PFSK-1 (cell line): ENCODE measurements at regions not wholly inside any gene's neighbourhood (a gene's known extent, or its start where the extent isn't known, plus 50 kb on each side); places are given as distances from the start of the nearest gene placed in this dataset.

Source experiments
- FOXP2 ChIP-seq: optimal IDR thresholded peaks from 2 replicates; pipeline ENCODE3; 2011; ENCODE audit warnings: borderline replicate concordance, control low read depth, inconsistent platforms; ENCODE audit not compliant: insufficient read depth; ENCODE audit errors: extremely low read length, extremely low read depth
- POLR2AphosphoS5 ChIP-seq: IDR thresholded peaks from 2 replicates; pipeline ENCODE4 v1.6.1; 2012; ENCODE audit warnings: low read depth, mild to moderate bottlenecking, control low read depth, low read length, moderate library complexity
- REST ChIP-seq, 2 experiments: IDR thresholded peaks; 2 replicates each; pipeline versions ENCODE4 v1.6.1 to v1.8.0; 2011 to 2012; ENCODE audit warnings: low read depth in 2 of 2, low read length in 2 of 2, control low read depth in 1 of 2, inconsistent platforms in 1 of 2, mild to moderate bottlenecking in 1 of 2, moderate library complexity in 1 of 2; ENCODE audit not compliant: insufficient read depth in 1 of 2
- SIN3A ChIP-seq: IDR thresholded peaks from 2 replicates; pipeline ENCODE4 v1.6.1; 2012; ENCODE audit warnings: mild to moderate bottlenecking, low read length, moderate library complexity, borderline replicate concordance; ENCODE audit not compliant: insufficient read depth
- TAF1 ChIP-seq: IDR thresholded peaks from 2 replicates; pipeline ENCODE4 v1.6.1; 2012; ENCODE audit warnings: low read length, control low read depth, borderline replicate concordance; ENCODE audit not compliant: insufficient read depth

GRCh38 chrX:41026702-41027078 is 58.6 kb upstream of the USP9X start:
- no peak for TF ChIP-seq POLR2AphosphoS5
- TF ChIP-seq TAF1, result no peak
- no peak for TF ChIP-seq FOXP2
- TF ChIP-seq REST (IDR thresholded peaks at IDR 0.05; ENCODE audit: insufficient read depth in 1 of 2, low read depth in 2 of 2, low read length in 2 of 2), result no peak
- TF ChIP-seq SIN3A, result no peak

DNA sequence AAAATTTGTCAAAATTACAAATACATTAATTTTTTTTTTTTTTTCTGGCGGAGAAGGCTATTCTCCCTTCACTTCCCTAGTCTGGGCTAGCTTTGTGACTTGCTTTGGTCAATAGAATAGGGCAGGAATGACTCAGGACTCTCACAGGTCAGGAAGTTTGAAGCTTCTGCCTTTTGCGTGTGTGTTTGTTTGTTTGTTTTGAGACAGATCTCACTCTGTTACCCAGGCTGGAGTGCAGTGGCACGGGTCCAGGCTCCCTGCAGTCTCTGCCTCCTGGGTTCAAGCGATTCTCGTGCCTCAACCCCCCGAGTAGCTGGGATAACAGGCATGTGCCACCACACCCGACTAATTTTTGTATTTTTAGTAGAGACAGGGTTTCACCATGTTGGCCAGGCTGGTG is 55.9 kb upstream of the USP9X start:
- no peak for TF ChIP-seq REST (IDR thresholded peaks at IDR 0.05; ENCODE audit: insufficient read depth in 1 of 2, low read depth in 2 of 2, low read length in 2 of 2)
- TF ChIP-seq FOXP2, result no peak
- no peak for TF ChIP-seq SIN3A
- TF ChIP-seq TAF1, result no peak
- TF ChIP-seq POLR2AphosphoS5, result no peak

DNA sequence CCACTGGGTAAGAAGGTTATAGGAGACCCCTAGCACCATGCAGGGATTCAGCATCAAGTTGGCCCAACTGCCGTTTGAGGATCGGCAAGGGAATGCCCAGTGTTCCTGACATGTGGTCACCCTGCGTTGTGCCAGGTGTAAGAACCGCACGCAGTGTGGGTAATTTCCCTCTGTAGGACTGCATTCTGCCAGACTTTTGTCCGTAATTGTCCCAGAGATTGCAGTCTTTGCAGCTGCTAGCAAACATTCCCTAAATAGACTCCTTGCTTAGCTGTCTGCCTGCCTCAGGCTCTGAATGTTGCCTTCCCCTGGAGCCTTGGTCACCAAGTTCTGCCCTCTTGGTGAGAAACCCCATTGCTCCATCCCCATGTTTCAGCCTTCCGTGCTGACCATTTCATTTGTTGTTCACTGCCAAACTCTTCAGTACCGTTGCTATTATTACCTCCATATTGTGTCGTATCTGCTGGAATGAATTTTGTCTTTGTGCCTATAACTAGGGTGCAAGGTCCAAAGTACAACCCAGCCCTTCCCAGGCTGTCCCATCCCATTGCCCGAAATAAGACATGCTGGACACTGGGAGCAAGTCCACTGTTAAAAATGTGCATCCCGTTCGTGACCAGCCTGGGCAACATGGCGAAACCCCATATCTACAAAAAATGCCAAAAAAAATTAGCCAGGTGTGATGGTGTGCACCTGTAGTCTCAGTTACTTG is 53.8 kb upstream of the USP9X start:
- no peak for TF ChIP-seq FOXP2
- no peak for TF ChIP-seq TAF1
- no peak for TF ChIP-seq SIN3A
- TF ChIP-seq REST (IDR thresholded peaks at IDR 0.05; ENCODE audit: insufficient read depth in 1 of 2, low read depth in 2 of 2, low read length in 2 of 2), result no peak
- TF ChIP-seq POLR2AphosphoS5, result no peak

DNA sequence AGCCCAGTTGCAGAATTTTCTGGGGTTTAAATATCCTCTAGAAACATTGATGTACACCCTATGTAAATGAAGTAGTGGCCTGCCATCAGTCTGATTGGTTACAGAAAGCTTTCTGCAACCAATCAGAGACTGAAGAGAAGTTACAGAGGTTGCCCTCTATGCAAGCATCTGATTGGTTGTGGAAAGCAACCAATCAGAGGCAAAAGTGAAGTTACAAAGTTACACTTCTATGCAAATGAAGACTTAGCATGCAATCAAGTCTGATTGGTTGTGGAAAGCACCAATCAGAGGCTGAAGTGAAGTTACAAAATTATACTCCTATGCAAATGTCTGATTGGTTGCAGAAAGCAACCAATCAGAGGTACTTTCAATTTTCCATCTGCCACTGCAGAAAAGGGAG is 51.9 kb upstream of the USP9X start:
- TF ChIP-seq REST (IDR thresholded peaks at IDR 0.05; ENCODE audit: insufficient read depth in 1 of 2, low read depth in 2 of 2, low read length in 2 of 2) (no peak), SIN3A (no peak), POLR2AphosphoS5 (no peak), TAF1 (no peak), FOXP2 (no peak)
